Ascending aorta (tissue), 2 donors: ENCODE measurements at regions not wholly inside any gene's neighbourhood (a gene's known extent, or its start where the extent isn't known, plus 50 kb on each side); places are given as distances from the start of the nearest gene placed in this dataset.

Experiments
- DNase-seq, 2 donors: peaks; one replicate each; pipeline ENCODE4 v3.0.0-alpha.2; 2019; ENCODE audit warnings: low spot score in 2 of 2
- H3K27ac ChIP-seq, 2 donors: fragments of 200-600 bp; sonication (generic); one replicate each; pipeline ENCODE4 v1.5.1; 2016 to 2017; ENCODE audit warnings: mild to moderate bottlenecking in 1 of 2
- H3K27me3 ChIP-seq: fragments of 200-600 bp; sonication (generic); one replicate; pipeline ENCODE4 v1.5.1; 2017
- H3K36me3 ChIP-seq, 2 donors: fragments of 200-600 bp; sonication (generic); one replicate each; pipeline ENCODE4 v1.5.1; 2016
- H3K4me1 ChIP-seq, 2 donors: fragments of 200-600 bp; sonication (generic); one replicate each; pipeline ENCODE4 v1.5.1; 2016 to 2017; ENCODE audit warnings: mild to moderate bottlenecking in 1 of 2
- H3K4me3 ChIP-seq, 2 donors: fragments of 200-600 bp; sonication (generic); one replicate each; pipeline ENCODE4 v1.5.1; 2016 to 2017; ENCODE audit warnings: mild to moderate bottlenecking in 1 of 2
- H3K9me3 ChIP-seq, 2 donors: fragments of 200-600 bp; sonication (generic); one replicate each; pipeline ENCODE4 v1.5.1; 2016
- CTCF ChIP-seq, 3 experiments: fragments of 200-600 bp in 2 of 3; fragments of 450-650 bp in 1 of 3; sonication (generic) in 2 of 3; IDR thresholded peaks; one replicate each; pipeline ENCODE4 v1.5.1; 2016 to 2019; ENCODE audit warnings: antibody characterized with exemption in 3 of 3, mild to moderate bottlenecking in 1 of 3, moderate library complexity in 1 of 3
- intact Hi-C: fragments of 100-400 bp; cut with DNase I; formaldehyde crosslinking; loops from one replicate; pipeline ENCODE4 v1.15.1; 2023

DNA sequence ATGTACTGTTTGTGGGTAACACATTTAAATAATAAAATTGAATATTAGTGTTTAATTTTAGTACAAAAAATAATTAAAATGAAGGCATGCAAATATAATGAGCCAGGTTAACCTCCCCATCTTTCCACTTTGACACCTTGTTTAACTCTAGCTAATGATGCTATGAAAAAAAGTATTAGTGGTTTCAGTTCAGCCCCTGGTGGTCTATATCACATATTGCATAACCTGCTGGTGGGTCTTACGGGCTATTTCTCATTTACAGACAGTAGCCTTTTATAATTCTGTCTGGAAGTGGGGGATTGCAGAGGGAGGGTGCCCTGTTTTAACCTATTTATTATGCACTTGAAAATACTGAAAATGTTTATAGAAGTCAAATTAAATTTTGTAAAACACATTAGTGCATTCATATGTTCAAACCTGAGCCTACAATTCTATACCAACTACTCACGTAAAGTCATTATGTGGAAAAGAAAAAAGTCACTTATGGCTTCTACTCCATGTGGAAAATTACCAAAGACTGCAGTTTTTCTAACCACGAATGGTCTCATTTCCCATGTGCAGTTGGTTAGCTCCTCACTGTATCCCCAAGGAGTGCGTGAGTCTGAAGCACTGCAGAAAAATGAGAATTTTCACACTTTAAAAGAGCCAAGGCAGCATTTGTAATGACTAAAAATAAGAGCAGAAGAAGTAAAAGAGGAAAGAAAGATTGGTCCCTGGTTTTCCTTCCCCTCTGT, 381.0 kb downstream of the MTX2 start:
- intact Hi-C loops, result loop anchor here (5.0 to 10.0 kb wide), 2 partner anchors 162 to 495 kb away; no protein-coding TSS in a partner anchor
- Histone ChIP-seq H3K36me3 (no peaks in the 10 kb centered on the region), H3K27ac (no peak overlapping the region), H3K9me3 (no peaks in the 10 kb centered on the region), H3K27me3 (no peaks in the 10 kb centered on the region), H3K4me3 (no peak overlapping the region), H3K4me1 (no peaks in the 10 kb centered on the region)
- no peak for DNase-seq
- no peak for TF ChIP-seq CTCF (IDR thresholded peaks at IDR 0.05)

GRCh38 chr2:176650838-176651555, 381.8 kb downstream of the MTX2 start:
- no peaks in the 10 kb centered on the region for H3K36me3 ChIP-seq
- TF ChIP-seq CTCF (IDR thresholded peaks at IDR 0.05), result no peak
- no peaks in the 10 kb centered on the region for H3K27me3 ChIP-seq
- DNase-seq, result no peak
- no peaks in the 10 kb centered on the region for H3K4me1 ChIP-seq
- H3K9me3 ChIP-seq, result no peaks in the 10 kb centered on the region
- intact Hi-C loops, result loop anchor here (5.0 to 10.0 kb wide), 2 partner anchors 161 to 494 kb away; no protein-coding TSS in a partner anchor
- no peak overlapping the region for H3K27ac ChIP-seq
- H3K4me3 ChIP-seq, result no peak overlapping the region

GRCh38 chr2:176652300-176653182, 383.3 kb downstream of the MTX2 start:
- DNase-seq, result no peak
- peak; percentile 41 to 73 (median 72) for TF ChIP-seq CTCF (IDR thresholded peaks at IDR 0.05)
- Histone ChIP-seq H3K27ac (no peak overlapping the region), H3K4me1 (no peaks in the 10 kb centered on the region), H3K27me3 (no peaks in the 10 kb centered on the region), H3K36me3 (no peaks in the 10 kb centered on the region), H3K9me3 (no peaks in the 10 kb centered on the region), H3K4me3 (no peak overlapping the region)
- intact Hi-C loops, result loop anchor here (2.0 to 10.0 kb wide), 3 partner anchors 160 to 526 kb away; no protein-coding TSS in a partner anchor

GRCh38 chr2:176653479-176654443, 384.5 kb downstream of the MTX2 start:
- Histone ChIP-seq H3K36me3 (no peaks in the 10 kb centered on the region), H3K4me3 (no peak overlapping the region), H3K4me1 (no peaks in the 10 kb centered on the region), H3K27me3 (no peaks in the 10 kb centered on the region), H3K9me3 (no peaks in the 10 kb centered on the region), H3K27ac (no peak overlapping the region)
- intact Hi-C loops, result loop anchor here (2.0 to 10.0 kb wide), 3 partner anchors 159 to 527 kb away; no protein-coding TSS in a partner anchor
- no peak for DNase-seq
- peak; percentile 42 to 65 (median 55) for TF ChIP-seq CTCF (IDR thresholded peaks at IDR 0.05)
